ENCODE measurements at regions not wholly inside any gene's neighbourhood (a gene's known extent, or its start where the extent isn't known, plus 50 kb on each side); places are given as distances from the start of the nearest gene placed in this dataset.

DNA sequence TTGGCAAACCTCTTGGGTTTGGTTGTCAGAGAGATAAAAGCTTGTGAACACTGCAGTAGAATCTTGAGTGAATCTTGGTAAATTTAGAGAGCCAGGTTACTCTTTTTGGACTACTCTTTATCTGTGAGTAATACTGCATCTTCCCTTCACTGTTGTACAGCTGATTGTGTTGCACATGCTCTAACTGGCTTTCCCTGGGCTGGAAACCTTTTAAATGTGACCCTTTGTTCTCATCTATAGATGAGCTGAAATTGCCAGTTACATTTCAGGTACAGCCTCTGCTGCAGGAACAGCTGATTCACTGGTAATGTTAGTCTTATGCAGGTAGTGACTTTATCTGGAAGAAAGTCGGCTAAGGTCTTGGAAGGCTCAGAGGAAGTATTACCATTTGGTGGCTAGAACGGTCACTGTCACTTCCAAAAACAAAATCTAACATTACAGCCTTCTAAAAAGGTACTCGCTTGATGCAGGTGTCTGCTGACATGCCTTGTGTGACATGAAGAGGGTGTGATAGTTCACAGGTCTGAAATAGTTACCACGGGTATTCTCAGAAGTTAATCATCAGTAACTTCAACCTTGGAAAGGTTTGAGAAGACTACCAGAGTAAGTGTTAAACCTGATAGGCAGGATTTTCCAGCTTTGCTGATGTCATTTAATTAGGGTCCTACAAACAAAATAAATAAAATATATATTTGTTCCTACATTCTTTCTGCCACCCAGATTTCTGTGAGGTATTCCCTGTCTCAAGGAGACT is 851.1 kb downstream of the SLC4A3 start:
- no peak overlapping the region for H3K27ac Mint-ChIP-seq (ENCODE audit: unreplicated experiment)
- H3K27me3 Mint-ChIP-seq (ENCODE audit: low read depth) = no peaks in the 10 kb centered on the region
- no peaks in the 10 kb centered on the region for H3K4me1 Mint-ChIP-seq
- no peaks in the 10 kb centered on the region for H3K9me3 Mint-ChIP-seq
- H3K36me3 Mint-ChIP-seq (ENCODE audit: low read depth) = no peaks in the 10 kb centered on the region
- no peak overlapping the region for H3K4me3 Mint-ChIP-seq
- TF ChIP-seq, protein P1, sequence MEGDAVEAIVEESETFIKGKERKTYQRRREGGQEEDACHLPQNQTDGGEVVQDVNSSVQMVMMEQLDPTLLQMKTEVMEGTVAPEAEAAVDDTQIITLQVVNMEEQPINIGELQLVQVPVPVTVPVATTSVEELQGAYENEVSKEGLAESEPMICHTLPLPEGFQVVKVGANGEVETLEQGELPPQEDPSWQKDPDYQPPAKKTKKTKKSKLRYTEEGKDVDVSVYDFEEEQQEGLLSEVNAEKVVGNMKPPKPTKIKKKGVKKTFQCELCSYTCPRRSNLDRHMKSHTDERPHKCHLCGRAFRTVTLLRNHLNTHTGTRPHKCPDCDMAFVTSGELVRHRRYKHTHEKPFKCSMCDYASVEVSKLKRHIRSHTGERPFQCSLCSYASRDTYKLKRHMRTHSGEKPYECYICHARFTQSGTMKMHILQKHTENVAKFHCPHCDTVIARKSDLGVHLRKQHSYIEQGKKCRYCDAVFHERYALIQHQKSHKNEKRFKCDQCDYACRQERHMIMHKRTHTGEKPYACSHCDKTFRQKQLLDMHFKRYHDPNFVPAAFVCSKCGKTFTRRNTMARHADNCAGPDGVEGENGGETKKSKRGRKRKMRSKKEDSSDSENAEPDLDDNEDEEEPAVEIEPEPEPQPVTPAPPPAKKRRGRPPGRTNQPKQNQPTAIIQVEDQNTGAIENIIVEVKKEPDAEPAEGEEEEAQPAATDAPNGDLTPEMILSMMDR (conservative IDR thresholded peaks at IDR 0.05) = no peak
- DNase-seq (ENCODE audit: low read depth, low spot score) = no peak

DNA sequence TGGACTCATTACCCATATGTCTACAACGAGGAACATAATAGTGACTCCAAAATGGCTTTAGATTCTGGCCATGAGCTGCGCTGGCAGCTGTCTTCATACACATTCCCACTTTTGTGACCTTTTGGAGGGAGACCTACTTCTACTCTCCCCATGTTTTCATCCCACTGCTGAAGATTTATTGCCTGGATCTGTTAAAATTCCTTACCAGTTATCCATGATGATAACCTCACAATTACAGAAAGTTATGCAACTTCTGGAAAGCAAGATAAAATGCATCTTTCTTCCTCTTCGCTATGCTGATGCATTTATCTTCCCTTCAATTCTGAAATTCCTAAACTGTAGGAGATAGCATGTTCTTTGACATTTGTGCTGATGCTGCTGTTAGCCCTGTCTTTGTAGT is 855.3 kb downstream of the SLC4A3 start:
- Mint-ChIP-seq H3K9me3 (peaks cover 3% of the 10 kb centered on the region), H3K27ac (ENCODE audit: unreplicated experiment) (no peak overlapping the region), H3K27me3 (ENCODE audit: low read depth) (peaks cover 2% of the 10 kb centered on the region), H3K36me3 (ENCODE audit: low read depth) (no peaks in the 10 kb centered on the region), H3K4me1 (no peaks in the 10 kb centered on the region), H3K4me3 (no peak overlapping the region)
- TF ChIP-seq, protein P1 (conservative IDR thresholded peaks at IDR 0.05) = no peak
- no peak for DNase-seq (ENCODE audit: low read depth, low spot score)

DNA sequence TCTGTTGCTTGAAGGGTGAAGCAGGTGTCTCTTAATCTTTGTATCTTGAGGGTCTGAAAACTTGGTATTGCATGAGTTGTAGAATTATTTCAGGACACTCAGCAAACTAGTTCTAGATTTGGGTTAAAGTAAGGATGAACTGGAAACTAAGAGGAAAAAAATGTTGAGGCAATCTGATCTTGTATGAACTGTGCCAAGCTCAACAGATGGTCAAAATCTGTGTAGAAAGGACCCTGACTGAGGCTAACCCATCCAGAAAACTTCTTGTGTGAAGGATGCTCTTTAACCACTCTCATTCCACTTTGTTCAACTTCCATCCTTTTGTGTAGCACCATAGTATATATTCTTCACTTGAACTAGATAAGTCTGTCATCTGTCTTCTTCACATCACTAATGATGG is 861.7 kb downstream of the SLC4A3 start:
- TF ChIP-seq, protein P1 (conservative IDR thresholded peaks at IDR 0.05) = no peak
- no peak overlapping the region for H3K27ac Mint-ChIP-seq (ENCODE audit: unreplicated experiment)
- no peak for DNase-seq (ENCODE audit: low read depth, low spot score)
- H3K4me3 Mint-ChIP-seq = no peak overlapping the region
- H3K9me3 Mint-ChIP-seq = peaks cover 2% of the 10 kb centered on the region
- no peaks in the 10 kb centered on the region for H3K36me3 Mint-ChIP-seq (ENCODE audit: low read depth)
- peaks cover 4% of the 10 kb centered on the region for H3K4me1 Mint-ChIP-seq
- peaks cover 2% of the 10 kb centered on the region for H3K27me3 Mint-ChIP-seq (ENCODE audit: low read depth)

DNA sequence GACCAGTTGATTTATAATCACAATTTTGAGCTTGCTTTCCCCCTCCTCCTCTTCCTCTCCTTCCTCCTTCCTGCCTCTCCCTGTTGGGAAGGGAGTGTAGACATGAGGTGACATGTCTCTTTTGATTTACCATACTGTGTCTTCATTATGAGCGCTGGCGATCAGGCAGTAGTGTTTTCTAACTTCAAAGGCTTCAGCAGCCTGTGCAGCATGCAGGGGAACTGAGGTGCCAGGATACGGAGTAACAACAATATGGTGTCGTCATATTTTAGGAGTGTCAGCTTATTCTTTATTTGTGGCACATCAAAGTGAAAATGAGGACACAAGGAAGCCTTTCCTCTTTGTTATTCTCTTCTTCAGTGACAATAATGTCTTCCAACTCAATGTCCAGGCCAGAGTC is 864.2 kb downstream of the SLC4A3 start:
- peaks cover 2% of the 10 kb centered on the region for H3K9me3 Mint-ChIP-seq
- no peak overlapping the region for H3K27ac Mint-ChIP-seq (ENCODE audit: unreplicated experiment)
- H3K4me3 Mint-ChIP-seq = no peak overlapping the region
- TF ChIP-seq, protein P1 (conservative IDR thresholded peaks at IDR 0.05) = no peak
- H3K27me3 Mint-ChIP-seq (ENCODE audit: low read depth) = peaks cover 1% of the 10 kb centered on the region
- peaks cover 4% of the 10 kb centered on the region for H3K4me1 Mint-ChIP-seq
- no peaks in the 10 kb centered on the region for H3K36me3 Mint-ChIP-seq (ENCODE audit: low read depth)
- no peak for DNase-seq (ENCODE audit: low read depth, low spot score)

DNA sequence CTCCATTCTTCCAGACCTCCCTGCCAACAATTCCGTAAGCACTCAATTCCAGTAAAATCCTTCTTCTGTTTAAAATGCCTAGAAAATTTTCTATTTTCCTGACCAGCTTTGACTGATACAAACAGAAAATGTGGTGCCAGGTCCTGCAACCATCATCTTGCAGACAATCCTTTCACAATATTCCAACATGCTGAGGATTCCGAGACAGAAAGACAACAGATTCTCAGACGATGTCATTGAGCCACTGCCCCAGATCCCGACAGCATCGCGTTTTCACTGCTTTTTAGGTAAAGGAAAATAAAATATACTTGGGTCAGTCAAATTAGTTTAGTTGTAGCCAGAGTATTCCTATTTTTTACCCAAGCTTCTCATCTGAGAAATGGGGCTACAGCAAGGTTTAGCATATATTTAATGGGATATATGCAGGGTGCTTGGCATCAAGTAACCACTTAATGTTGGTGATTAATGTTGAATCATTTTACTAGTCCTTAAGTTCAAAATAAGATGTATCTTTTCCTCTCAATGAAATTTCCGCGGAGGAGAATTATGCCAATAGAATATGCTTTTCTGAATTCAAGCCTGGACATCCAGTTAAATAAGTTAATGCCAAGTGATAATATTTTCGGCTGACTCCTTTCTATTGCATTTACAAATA is 866.6 kb downstream of the SLC4A3 start:
- Mint-ChIP-seq H3K27ac (ENCODE audit: unreplicated experiment) (no peak overlapping the region), H3K36me3 (ENCODE audit: low read depth) (no peaks in the 10 kb centered on the region), H3K27me3 (ENCODE audit: low read depth) (no peaks in the 10 kb centered on the region), H3K4me3 (no peak overlapping the region), H3K4me1 (peaks cover 4% of the 10 kb centered on the region), H3K9me3 (peaks cover 2% of the 10 kb centered on the region)
- TF ChIP-seq, protein P1 (conservative IDR thresholded peaks at IDR 0.05) = no peak
- no peak for DNase-seq (ENCODE audit: low read depth, low spot score)
